IPS-20b (cell line): ENCODE measurements at regions not wholly inside any gene's neighbourhood (a gene's known extent, or its start where the extent isn't known, plus 50 kb on each side); places are given as distances from the start of the nearest gene placed in this dataset.

Source experiments
- H3K27ac ChIP-seq: one replicate; pipeline ENCODE4 v1.5.1; 2013; ENCODE audit warnings: low read length
- H3K27me3 ChIP-seq: 2 replicates; pipeline ENCODE4 v1.6.1; 2013; ENCODE audit warnings: mild to moderate bottlenecking, low read length, inconsistent platforms; ENCODE audit not compliant: insufficient read depth
- H3K36me3 ChIP-seq: 2 replicates; pipeline ENCODE4 v1.6.1; 2013; ENCODE audit warnings: low read depth, mild to moderate bottlenecking, inconsistent platforms, low read length, moderate library complexity; ENCODE audit not compliant: insufficient read depth
- H3K4me1 ChIP-seq: 2 replicates; pipeline ENCODE4 v1.6.1; 2013; ENCODE audit warnings: mild to moderate bottlenecking, control low read depth, inconsistent platforms, low read length, moderate library complexity; ENCODE audit not compliant: insufficient read depth
- H3K4me3 ChIP-seq: 2 replicates; pipeline ENCODE4 v1.5.1; 2013; ENCODE audit warnings: mild to moderate bottlenecking, low read length, inconsistent platforms
- H3K9ac ChIP-seq: 2 replicates; pipeline ENCODE4 v1.6.1; 2013; ENCODE audit warnings: low read depth, mild to moderate bottlenecking, inconsistent platforms, low read length, moderate library complexity
- H3K9me3 ChIP-seq: 2 replicates; pipeline ENCODE4 v1.6.1; 2013; ENCODE audit warnings: mild to moderate bottlenecking, low read depth, low read length, inconsistent platforms; ENCODE audit not compliant: insufficient read depth

DNA sequence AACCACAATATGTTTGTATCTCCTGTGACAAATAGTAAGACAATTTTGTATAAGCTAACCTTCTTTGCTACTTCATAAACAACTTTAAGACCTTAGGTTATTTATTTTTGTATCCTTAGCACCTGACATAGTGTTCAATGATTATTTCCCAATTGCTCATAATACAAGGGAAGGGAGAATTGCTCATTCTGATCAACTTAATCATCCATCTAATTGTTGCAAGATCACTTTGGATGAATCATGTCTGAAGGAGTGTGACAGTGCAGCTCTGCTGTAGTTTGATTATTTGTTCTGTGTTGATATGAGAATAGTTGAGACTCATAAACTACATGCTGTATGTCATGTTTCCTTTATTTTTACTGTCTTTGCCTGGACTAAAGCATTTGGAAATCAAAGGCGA lies 721.3 kb upstream of the SEMA6A start:
- Histone ChIP-seq H3K9ac (no peak overlapping the region), H3K27me3 (no peaks in the 10 kb centered on the region), H3K9me3 (no peaks in the 10 kb centered on the region; the same call in 1 of the 2 replicates), H3K4me1 (no peaks in the 10 kb centered on the region), H3K36me3 (no peaks in the 10 kb centered on the region), H3K4me3 (no peak overlapping the region), H3K27ac (no peak overlapping the region)

DNA sequence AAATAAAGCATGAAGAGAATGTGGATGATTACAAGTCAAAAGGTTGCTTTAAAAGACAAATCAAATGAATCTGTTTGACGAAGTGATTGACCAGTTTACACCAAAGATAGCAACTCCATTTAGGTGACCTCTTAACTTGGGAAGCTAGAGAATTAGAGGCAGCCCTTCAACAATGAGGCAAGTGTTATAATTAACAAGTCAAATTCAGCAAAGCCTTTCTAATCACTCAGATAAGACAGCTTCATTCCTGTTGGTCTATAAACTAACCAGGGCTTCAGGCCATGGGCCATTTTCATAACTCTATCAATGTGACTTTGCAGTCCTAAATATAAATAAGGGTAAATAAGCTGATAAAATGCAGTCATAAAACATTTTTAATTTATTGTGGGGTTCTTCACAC lies 712.2 kb upstream of the SEMA6A start:
- Histone ChIP-seq H3K4me3 (no peak overlapping the region), H3K9me3 (no peaks in the 10 kb centered on the region), H3K9ac (no peak overlapping the region), H3K27me3 (no peaks in the 10 kb centered on the region), H3K27ac (no peak overlapping the region), H3K36me3 (no peaks in the 10 kb centered on the region), H3K4me1 (no peaks in the 10 kb centered on the region)

DNA sequence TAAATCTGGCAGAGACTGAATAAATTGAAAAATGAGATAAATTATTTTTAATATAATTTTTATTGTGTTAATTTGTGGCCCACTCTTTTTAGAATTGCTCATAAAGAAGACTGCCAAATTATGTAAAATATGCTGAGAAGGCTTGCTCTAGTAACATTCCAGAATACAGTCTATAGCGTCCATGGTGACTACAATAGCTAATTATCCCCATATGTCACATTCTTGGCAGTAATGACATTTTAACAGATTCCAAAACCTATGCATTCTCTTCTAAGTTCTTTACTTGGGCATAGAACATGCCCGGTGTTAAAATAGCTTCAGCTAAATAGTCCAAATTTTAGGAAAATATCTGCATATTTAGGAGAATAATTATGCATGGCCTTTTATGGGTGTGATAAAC lies 697.0 kb upstream of the SEMA6A start:
- Histone ChIP-seq H3K27ac (no peak overlapping the region), H3K36me3 (no peaks in the 10 kb centered on the region), H3K4me1 (no peaks in the 10 kb centered on the region), H3K4me3 (no peak overlapping the region), H3K27me3 (no peaks in the 10 kb centered on the region), H3K9ac (no peak overlapping the region), H3K9me3 (peaks cover 7% of the 10 kb centered on the region; the same call in 1 of the 2 replicates)

DNA sequence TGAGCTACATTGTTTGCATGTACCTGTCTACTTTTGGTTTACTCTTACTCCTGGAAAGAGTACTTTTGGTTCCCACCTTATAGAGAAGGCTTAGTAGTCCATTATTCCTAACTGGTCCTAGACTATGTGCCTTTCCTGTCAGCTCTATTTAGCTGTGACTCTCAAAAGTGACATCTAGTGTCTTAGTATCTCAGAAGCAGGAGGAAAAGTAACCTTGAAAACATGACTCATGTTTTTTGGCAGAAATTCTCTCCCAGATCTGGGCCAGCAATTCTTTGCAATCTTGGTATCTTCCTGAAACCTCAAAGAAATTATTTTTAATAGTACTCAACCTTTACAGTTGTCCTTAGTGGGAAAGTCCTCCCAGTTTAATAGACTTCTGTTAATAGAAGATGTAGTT lies 691.7 kb upstream of the SEMA6A start:
- no peak overlapping the region for H3K9ac ChIP-seq
- H3K27ac ChIP-seq = no peak overlapping the region
- H3K4me1 ChIP-seq = no peaks in the 10 kb centered on the region
- no peaks in the 10 kb centered on the region for H3K36me3 ChIP-seq
- H3K4me3 ChIP-seq = no peak overlapping the region
- peaks cover 18% of the 10 kb centered on the region for H3K9me3 ChIP-seq
- no peaks in the 10 kb centered on the region for H3K27me3 ChIP-seq

DNA sequence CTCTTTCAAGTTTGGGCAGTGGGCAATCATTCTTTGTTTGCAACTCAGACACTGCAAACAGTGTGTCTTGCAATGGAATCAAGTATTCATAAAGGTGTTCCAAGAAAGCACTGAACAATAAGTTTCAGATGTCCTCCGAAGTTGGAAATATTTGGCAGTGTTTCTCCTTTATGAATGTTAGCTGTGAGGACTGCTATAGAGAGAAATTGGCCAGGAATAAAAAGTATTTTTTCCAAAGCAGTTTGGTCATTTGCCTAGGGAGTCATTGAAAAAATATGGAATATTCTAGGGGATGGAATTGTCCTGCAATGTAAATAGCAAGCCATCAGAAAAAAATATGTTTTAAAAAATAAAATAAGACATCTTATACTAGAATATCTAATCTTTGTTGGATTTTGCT lies 688.6 kb upstream of the SEMA6A start:
- no peaks in the 10 kb centered on the region for H3K36me3 ChIP-seq
- no peak overlapping the region for H3K9ac ChIP-seq
- H3K27me3 ChIP-seq = no peaks in the 10 kb centered on the region
- H3K4me1 ChIP-seq = no peaks in the 10 kb centered on the region
- H3K27ac ChIP-seq = no peak overlapping the region
- H3K9me3 ChIP-seq = peaks cover 18% of the 10 kb centered on the region
- H3K4me3 ChIP-seq = no peak overlapping the region

DNA sequence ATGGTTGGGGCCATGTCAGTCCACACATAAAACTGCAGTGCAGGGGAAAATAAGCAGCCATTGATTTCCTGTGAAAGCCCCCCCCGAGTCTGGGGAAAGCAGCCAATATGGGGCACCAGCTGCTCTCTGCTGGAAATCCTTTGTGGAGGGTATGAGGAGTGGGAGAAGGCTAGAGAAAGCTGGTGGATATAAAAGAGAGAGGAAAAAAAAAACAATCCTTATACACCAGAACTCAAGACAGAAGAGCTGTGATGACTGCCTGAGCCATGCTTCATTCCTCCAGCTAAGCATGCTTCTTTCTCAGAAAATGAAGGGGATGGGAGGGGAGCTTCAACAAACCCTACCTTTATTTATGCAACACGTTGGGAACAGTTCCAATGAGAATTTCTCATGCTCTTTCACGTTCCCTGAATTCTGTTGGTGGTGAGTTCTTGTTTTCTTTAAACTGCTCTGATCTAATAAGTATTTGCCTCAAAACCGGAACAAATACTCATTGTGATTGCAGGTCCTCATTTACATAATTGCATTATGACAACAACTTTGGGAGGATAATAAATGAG lies 688.0 kb upstream of the SEMA6A start:
- Histone ChIP-seq H3K4me1 (no peaks in the 10 kb centered on the region), H3K27ac (no peak overlapping the region), H3K36me3 (no peaks in the 10 kb centered on the region), H3K27me3 (no peaks in the 10 kb centered on the region), H3K9ac (no peak overlapping the region), H3K9me3 (peaks cover 18% of the 10 kb centered on the region), H3K4me3 (no peak overlapping the region)

DNA sequence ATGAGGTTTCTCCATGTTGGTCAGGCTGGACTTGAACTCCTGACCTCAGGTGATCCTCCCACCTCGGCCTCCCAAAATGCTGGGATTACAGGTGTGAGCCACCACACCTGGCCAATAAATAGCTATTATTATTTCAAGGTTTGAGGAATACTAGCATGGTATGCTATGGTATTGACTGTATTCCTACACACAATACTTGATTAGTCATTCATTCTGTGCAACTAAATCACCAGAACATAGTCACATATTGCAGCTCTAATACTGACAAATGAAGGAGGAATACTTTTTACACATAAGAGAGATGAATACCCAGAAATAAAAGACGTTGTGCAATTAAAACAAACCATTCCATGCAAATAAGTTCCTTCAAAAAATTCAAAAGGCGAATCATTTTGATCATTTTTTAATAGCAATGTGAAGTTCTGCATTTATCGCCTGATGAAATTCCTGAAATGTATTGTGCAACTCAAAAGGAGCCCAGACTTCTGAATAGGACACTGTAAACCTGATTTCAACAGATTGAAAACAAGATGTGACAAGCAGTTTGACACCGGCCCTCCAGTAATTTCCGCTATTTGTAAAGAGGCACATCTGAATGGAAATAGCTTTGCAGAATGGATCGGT lies 687.4 kb upstream of the SEMA6A start:
- Histone ChIP-seq H3K4me1 (no peaks in the 10 kb centered on the region), H3K27me3 (no peaks in the 10 kb centered on the region), H3K9ac (no peak overlapping the region), H3K9me3 (peaks cover 18% of the 10 kb centered on the region), H3K36me3 (no peaks in the 10 kb centered on the region), H3K4me3 (no peak overlapping the region), H3K27ac (no peak overlapping the region)

DNA sequence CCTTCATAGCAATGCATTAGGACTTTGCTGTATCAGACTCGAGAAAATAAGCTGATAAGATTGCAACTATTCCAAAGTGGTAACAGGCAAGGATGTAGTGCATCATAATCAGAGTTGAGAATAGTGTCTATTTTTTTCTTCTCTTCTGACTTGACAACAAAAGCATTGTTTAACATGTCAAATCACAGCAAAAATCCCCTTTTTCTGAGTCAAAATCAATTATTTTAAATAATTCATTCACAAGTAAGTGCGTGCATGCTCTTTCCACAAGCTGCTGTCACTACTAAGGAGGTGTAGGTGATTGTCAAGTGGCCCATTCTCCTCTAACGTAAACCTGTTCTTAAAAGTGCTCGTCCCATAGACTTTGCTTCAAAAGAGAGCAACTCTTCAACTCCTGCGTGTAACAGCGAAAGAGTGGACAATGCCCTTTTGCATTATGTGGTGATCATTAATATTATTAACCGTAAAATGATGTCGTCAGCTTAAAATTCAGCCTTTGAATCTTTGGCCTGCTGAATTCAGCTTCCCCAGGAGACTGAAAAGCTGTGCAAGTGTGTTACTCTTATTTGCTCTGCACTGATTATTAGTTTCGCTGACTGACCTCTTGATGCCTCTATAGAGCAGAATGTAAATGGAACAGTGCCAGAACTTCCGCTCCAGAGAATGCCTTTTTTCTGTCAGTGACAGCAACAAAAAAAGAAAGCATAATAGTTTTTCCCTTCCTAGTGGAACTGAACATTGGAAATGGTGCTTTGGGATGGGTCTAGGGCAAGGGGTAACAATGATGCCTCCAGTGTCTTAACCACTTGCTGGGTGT lies 680.8 kb upstream of the SEMA6A start:
- Histone ChIP-seq H3K36me3 (no peaks in the 10 kb centered on the region), H3K27ac (no peak overlapping the region), H3K9me3 (no peaks in the 10 kb centered on the region), H3K27me3 (no peaks in the 10 kb centered on the region), H3K9ac (no peak overlapping the region), H3K4me1 (no peaks in the 10 kb centered on the region; the same call in 1 of the 2 replicates), H3K4me3 (no peak overlapping the region)

DNA sequence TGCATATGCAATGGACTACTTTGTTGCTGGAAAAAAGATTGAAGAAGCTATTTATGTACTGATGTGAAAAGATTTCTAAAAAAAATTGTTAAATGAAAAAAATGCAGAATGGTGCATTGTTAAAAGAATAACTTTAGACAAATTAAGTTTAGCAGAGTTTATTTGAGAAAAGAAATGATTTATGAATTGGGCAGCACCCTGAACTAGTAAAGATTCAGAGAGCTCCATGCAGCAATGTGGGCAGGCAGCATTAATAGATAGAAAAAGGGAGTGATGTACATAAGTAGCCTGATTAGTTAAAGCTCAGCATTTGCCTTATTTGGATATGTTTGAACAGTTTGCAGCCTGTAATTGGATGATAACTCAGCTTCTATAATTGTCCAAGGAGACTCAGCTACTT lies 677.9 kb upstream of the SEMA6A start:
- H3K9me3 ChIP-seq = no peaks in the 10 kb centered on the region
- H3K4me3 ChIP-seq = no peak overlapping the region
- H3K27ac ChIP-seq = no peak overlapping the region

DNA sequence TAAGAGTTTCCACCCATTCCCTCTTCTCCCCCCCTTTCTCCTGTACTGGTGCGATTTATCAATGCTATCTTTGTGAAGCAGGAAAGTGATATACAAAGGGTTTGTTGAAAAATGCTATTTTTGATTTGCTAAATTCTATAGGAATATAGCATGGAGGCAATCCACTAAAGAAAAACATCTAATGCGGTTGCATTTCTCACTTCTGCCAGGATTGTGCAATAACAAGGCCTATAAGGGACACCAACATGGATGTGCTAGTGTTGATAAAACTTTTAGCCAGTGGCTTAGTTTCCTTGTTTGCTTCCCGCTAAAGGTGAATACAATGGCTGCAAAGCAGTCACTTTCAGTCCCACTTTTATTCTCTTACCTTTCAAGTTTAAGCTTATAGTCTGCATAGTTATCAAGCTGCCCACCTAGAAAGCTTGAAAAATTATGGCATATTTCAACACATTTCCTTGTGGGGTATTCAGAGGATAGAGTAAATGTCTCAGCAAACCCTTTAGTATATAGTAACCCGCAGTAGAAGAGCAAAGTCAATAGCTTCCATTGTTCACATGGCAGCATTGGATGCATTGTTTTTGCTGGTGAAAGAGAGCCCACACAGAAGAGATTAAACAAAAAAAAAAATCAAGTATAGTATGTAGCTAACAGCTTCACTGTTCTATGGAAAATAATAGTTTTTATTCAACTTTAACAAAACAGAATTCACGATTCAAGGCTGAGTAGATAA lies 674.6 kb upstream of the SEMA6A start:
- Histone ChIP-seq H3K4me3 (no peak overlapping the region), H3K27ac (no peak overlapping the region), H3K4me1 (peaks cover 4% of the 10 kb centered on the region; the same call in 1 of the 2 replicates), H3K36me3 (no peaks in the 10 kb centered on the region), H3K9ac (no peak overlapping the region), H3K9me3 (no peaks in the 10 kb centered on the region), H3K27me3 (no peaks in the 10 kb centered on the region)

More for the DNA sequence above, 677.9 kb upstream of the SEMA6A start:
- no peak overlapping the region for H3K9ac ChIP-seq
- H3K36me3 ChIP-seq = no peaks in the 10 kb centered on the region
- H3K4me1 ChIP-seq = peaks cover 4% of the 10 kb centered on the region; the same call in 1 of the 2 replicates
- H3K27me3 ChIP-seq = no peaks in the 10 kb centered on the region

DNA sequence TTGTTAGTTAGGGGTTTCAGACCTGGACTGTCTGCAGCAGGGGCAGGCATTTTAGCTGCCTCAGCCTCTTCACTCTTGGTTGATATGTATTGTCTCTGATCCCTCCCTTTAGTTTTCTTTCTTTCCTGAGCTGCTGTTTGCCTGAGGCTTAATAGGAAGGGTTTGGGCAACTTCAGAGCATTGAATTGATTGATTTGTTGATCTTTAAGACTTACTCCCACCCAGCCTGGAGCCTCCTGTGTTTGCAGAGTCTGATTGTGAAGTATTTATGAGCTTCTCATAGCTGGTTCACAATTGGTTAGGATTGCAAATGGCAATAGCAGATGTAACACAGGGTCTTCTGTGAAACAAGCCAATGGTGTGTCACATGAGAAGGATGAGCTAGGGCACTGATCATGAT lies 671.8 kb upstream of the SEMA6A start:
- Histone ChIP-seq H3K9ac (no peak overlapping the region), H3K4me3 (no peak overlapping the region), H3K27me3 (no peaks in the 10 kb centered on the region), H3K36me3 (no peaks in the 10 kb centered on the region), H3K4me1 (peaks cover 4% of the 10 kb centered on the region; the same call in 1 of the 2 replicates), H3K9me3 (peaks cover 4% of the 10 kb centered on the region), H3K27ac (no peak overlapping the region)
